HCT116 (cell line): ENCODE measurements at regions not wholly inside any gene's neighbourhood (a gene's known extent, or its start where the extent isn't known, plus 50 kb on each side); places are given as distances from the start of the nearest gene placed in this dataset.
"Not testable (repeated sequence)": the region's sequence is repeated elsewhere in the genome, so short reads cannot be mapped to it uniquely, and the experiment has no call there.

Experiments used
- ATAC-seq: fragments of 200-7000 bp; cut with Tn5 transposase; 2 replicates; pipeline ENCODE4 v1.9.1; 2020; ENCODE audit warnings: mild to moderate bottlenecking, moderate library complexity
- BruUV-seq: library from RNA; stranded (reverse); fragments of 400-500 nt; replicated peaks from 2 replicates; lab custom pipeline; 2021; lab: Mats Ljungman, UMichigan
- CTCF ChIA-PET: fragments of 300-600 bp; sonication (Branson Sonifier 250); formaldehyde crosslinking; loops from one replicate; lab custom pipeline; 2021; ENCODE audit warnings: antibody characterized with exemption; lab: Charles Lee
- POLR2A ChIA-PET: fragments of 300-600, 350-600 bp; sonication (Branson Sonifier 250); formaldehyde crosslinking; loops from one replicate; lab custom pipeline; 2021; ENCODE audit warnings: antibody characterized with exemption; lab: Charles Lee
- RAD21 ChIA-PET, 2 experiments: fragments of 300-600 bp; sonication (Branson Sonifier 250); formaldehyde crosslinking; loops; one replicate each; lab custom pipeline; 2023; ENCODE audit warnings: low total read pairs in 2 of 2; ENCODE audit not compliant: uncharacterized antibody in 2 of 2, unreplicated experiment in 2 of 2, low non-redundant PET in 1 of 2; lab: Charles Lee
- DNase-seq: peaks from one replicate; pipeline ENCODE4 v3.0.0-alpha.2; 2010; ENCODE audit warnings: low read depth, low spot score
- H2AFZ ChIP-seq: fragments of 200-600 bp; shearing (Covaris generic), sonication (generic); 2 replicates; pipeline ENCODE4 v1.6.1; 2017; ENCODE audit warnings: low read depth, mixed run types, mixed read lengths, antibody characterized with exemption, low read length; ENCODE audit not compliant: poor library complexity, severe bottlenecking
- H3K27ac ChIP-seq: 2 replicates; pipeline ENCODE4 v1.5.1; 2012; ENCODE audit warnings: low read depth, low read length
- H3K27me3 ChIP-seq: fragments of 200-600 bp; sonication (generic); 2 replicates; pipeline ENCODE4 v1.6.1; 2016; ENCODE audit warnings: mixed run types, low read length, mixed read lengths; ENCODE audit not compliant: insufficient read depth
- H3K36me3 ChIP-seq, 2 experiments: fragments of 200-500 bp in 1 of 2; fragments of 200-600 bp in 1 of 2; sonication (Bioruptor generic) in 1 of 2; sonication (generic) in 1 of 2; 2 replicates each; pipeline versions ENCODE4 v1.5.1 to v1.6.1; 2014 to 2016; ENCODE audit warnings: low read length in 2 of 2, inconsistent platforms in 1 of 2, mixed read lengths in 1 of 2, mixed run types in 1 of 2; ENCODE audit not compliant: insufficient read depth in 2 of 2, control insufficient read depth in 1 of 2
- H3K4me1 ChIP-seq, 2 experiments: fragments of 200-600 bp in 1 of 2; sonication (generic) in 1 of 2; 2 replicates each; pipeline versions ENCODE4 v1.5.1 to v1.6.1; 2012 to 2017; ENCODE audit warnings: low read length in 2 of 2, inconsistent platforms in 1 of 2, mild to moderate bottlenecking in 1 of 2, mixed read lengths in 1 of 2, mixed run types in 1 of 2, moderate library complexity in 1 of 2; ENCODE audit not compliant: insufficient read depth in 2 of 2, control insufficient read depth in 1 of 2
- H3K4me2 ChIP-seq: fragments of 200-600 bp; sonication (generic); 2 replicates; pipeline ENCODE4 v1.6.1; 2017; ENCODE audit warnings: mixed run types, low read length, mixed read lengths
- H3K4me3 ChIP-seq, 2 experiments: fragments of 200-600 bp in 1 of 2; sonication (generic) in 1 of 2; replicated peaks in 1 of 2; 2 replicates each; pipeline ENCODE4 v1.5.1; 2011 to 2016; ENCODE audit warnings: low read length in 2 of 2, control low read depth in 1 of 2, low read depth in 1 of 2, mild to moderate bottlenecking in 1 of 2, mixed read lengths in 1 of 2, mixed run types in 1 of 2
- H3K79me2 ChIP-seq: fragments of 200-600 bp; sonication (generic); 2 replicates; pipeline ENCODE4 v1.6.1; 2017; ENCODE audit warnings: mild to moderate bottlenecking, mixed run types, low read length, moderate library complexity, mixed read lengths; ENCODE audit not compliant: insufficient read depth
- H3K9ac ChIP-seq: fragments of 200-600 bp; sonication (generic); 2 replicates; pipeline ENCODE4 v1.6.1; 2016; ENCODE audit warnings: low read length, mixed read lengths
- H3K9me2 ChIP-seq: fragments of 200-600 bp; sonication (generic), shearing (Covaris generic); 2 replicates; pipeline ENCODE4 v1.6.1; 2017; ENCODE audit warnings: mixed run types, mild to moderate bottlenecking, moderate library complexity; ENCODE audit not compliant: insufficient read depth
- H3K9me3 ChIP-seq, 2 experiments: fragments of 200-500 bp in 1 of 2; fragments of 200-600 bp in 1 of 2; sonication (Bioruptor generic) in 1 of 2; sonication (generic) in 1 of 2; 2 replicates each; pipeline ENCODE4 v1.6.1; 2014 to 2017; ENCODE audit warnings: low read length in 2 of 2, mixed read lengths in 2 of 2, inconsistent platforms in 1 of 2, low read depth in 1 of 2, mild to moderate bottlenecking in 1 of 2, mixed run types in 1 of 2, moderate library complexity in 1 of 2; ENCODE audit not compliant: control insufficient read depth in 1 of 2, insufficient read depth in 1 of 2
- H4K20me1 ChIP-seq: fragments of 200-600 bp; sonication (generic), shearing (Covaris generic); 2 replicates; pipeline ENCODE4 v1.6.1; 2017; ENCODE audit warnings: mixed run types, mild to moderate bottlenecking, moderate library complexity; ENCODE audit not compliant: insufficient read depth
- ATF3 ChIP-seq: IDR thresholded peaks from 2 replicates; pipeline ENCODE4 v1.6.1; 2012
- CBX3 ChIP-seq: IDR thresholded peaks from 2 replicates; pipeline ENCODE4 v1.6.1; 2012; ENCODE audit warnings: low read depth
- CEBPB ChIP-seq: IDR thresholded peaks from 2 replicates; pipeline ENCODE4 v1.6.1; 2012; ENCODE audit warnings: low read depth
- ELF1 ChIP-seq: IDR thresholded peaks from 2 replicates; pipeline ENCODE4 v1.6.1; 2012; ENCODE audit warnings: low read depth, borderline replicate concordance
- EZH2 ChIP-seq: fragments of 200-600 bp; sonication (generic); IDR thresholded peaks from 2 replicates; pipeline ENCODE4 v1.6.1; 2017; ENCODE audit warnings: antibody characterized with exemption, mixed run types
- EZH2phosphoT487 ChIP-seq: fragments of 200-600 bp; IDR thresholded peaks from 2 replicates; pipeline ENCODE4 v1.6.1; 2018; ENCODE audit warnings: antibody characterized with exemption, borderline replicate concordance
- JUND ChIP-seq: IDR thresholded peaks from 2 replicates; pipeline ENCODE4 v1.6.1; 2012
- POLR2A ChIP-seq: IDR thresholded peaks from 2 replicates; pipeline ENCODE4 v1.7.0; 2011; ENCODE audit warnings: borderline replicate concordance; ENCODE audit not compliant: insufficient read depth, insufficient read length; ENCODE audit errors: extremely low read depth
- POLR2AphosphoS5 ChIP-seq: IDR thresholded peaks from 2 replicates; pipeline ENCODE4 v1.6.1; 2011; ENCODE audit warnings: mild to moderate bottlenecking, low read depth, low read length, moderate library complexity
- REST ChIP-seq: IDR thresholded peaks from 2 replicates; pipeline ENCODE4 v1.6.1; 2012; ENCODE audit warnings: low read depth
- SIN3A ChIP-seq: IDR thresholded peaks from 2 replicates; pipeline ENCODE4 v1.6.1; 2012; ENCODE audit warnings: low read depth
- TCF7L2 ChIP-seq: IDR thresholded peaks from 2 replicates; pipeline ENCODE4 v1.7.0; 2011; ENCODE audit warnings: borderline replicate concordance, inconsistent platforms; ENCODE audit not compliant: insufficient read depth, insufficient read length; ENCODE audit errors: extremely low read depth
- YY1 ChIP-seq: IDR thresholded peaks from 2 replicates; pipeline ENCODE4 v1.6.1; 2011; ENCODE audit warnings: low read length, low read depth, moderate library complexity, mild to moderate bottlenecking; ENCODE audit not compliant: insufficient replicate concordance; ENCODE audit errors: extremely low read depth
- ZBTB33 ChIP-seq: IDR thresholded peaks from 2 replicates; pipeline ENCODE4 v1.6.1; 2011; ENCODE audit warnings: mild to moderate bottlenecking, low read length, moderate library complexity; ENCODE audit not compliant: insufficient replicate concordance; ENCODE audit errors: extremely low read depth
- intact Hi-C: fragments of 100-400 bp; cut with micrococcal nuclease; formaldehyde crosslinking; loops from 2 replicates; pipeline ENCODE4 v1.10.0; 2022

GRCh38 chr9:110016340-110016739, 191.6 kb downstream of the C9orf152 start (continued):
- TF ChIP-seq POLR2A (no peak), SIN3A (peak; percentile 55; the same call in 1 of the 2 replicates), JUND (peak; percentile 69), POLR2AphosphoS5 (no peak), TCF7L2 (peak; percentile 97), CBX3 (peak; percentile 58)

GRCh38 chr9:110020216-110020615, 187.7 kb downstream of the C9orf152 start:
- intact Hi-C loops, H3K9me2 ChIP-seq, CTCF ChIA-PET, RAD21 ChIA-PET, H3K4me3 ChIP-seq, DNase-seq, H3K27ac ChIP-seq, H3K9me3 ChIP-seq, H3K79me2 ChIP-seq, BruUV-seq, POLR2A ChIA-PET, ATAC-seq, H3K36me3 ChIP-seq, H2AFZ ChIP-seq, H3K27me3 ChIP-seq, H4K20me1 ChIP-seq, H3K9ac ChIP-seq: not testable (repeated sequence)
- peak overlapping the region; percentile 17; the same call in 1 of the 2 replicates for H3K4me2 ChIP-seq
- H3K4me1 ChIP-seq = peaks cover 11 to 34% of the 10 kb centered on the region in 2 experiments
- TF ChIP-seq JUND (0 out of 2 replicates have a peak, but pooled peaks have one; percentile 9), CBX3 (0 out of 2 replicates have a peak, but pooled peaks have one; percentile 24)

- Histone ChIP-seq H3K4me2 (no peak overlapping the region), H3K79me2 (no peaks in the 10 kb centered on the region), H3K27ac (no peak overlapping the region), H3K9ac (no peak overlapping the region), H3K9me3 (no peaks in the 10 kb centered on the region), H3K4me3 (no peak overlapping the region), H3K27me3 (no peaks in the 10 kb centered on the region), H4K20me1 (no peaks in the 10 kb centered on the region), H2AFZ (no peak overlapping the region), H3K36me3 (no peaks in the 10 kb centered on the region), H3K9me2 (no peaks in the 10 kb centered on the region), H3K4me1 (peaks cover 0 to 18% of the 10 kb centered on the region in 2 experiments; a peak in 2 of 4 replicates)
- RAD21 ChIA-PET = no interaction called here
- intact Hi-C loops = no loop called here
- BruUV-seq = no TSS peak
- POLR2A ChIA-PET = no interaction called here
- DNase-seq (no peak), ATAC-seq (no peak)
- CTCF ChIA-PET = no interaction called here
- TF ChIP-seq ELF1 = no peak
- no peak for TF ChIP-seq EZH2
- no peak for TF ChIP-seq CEBPB
- no peak for TF ChIP-seq ZBTB33
- no peak for TF ChIP-seq YY1
- no peak for TF ChIP-seq CBX3
- TF ChIP-seq ATF3 = no peak
- TF ChIP-seq REST = no peak
- TF ChIP-seq EZH2phosphoT487 = no peak
Measured at GRCh38 chr9:110021891-110022290, 186.1 kb downstream of the C9orf152 start.
